ENCODE measurements at regions not wholly inside any gene's neighbourhood (a gene's known extent, or its start where the extent isn't known, plus 50 kb on each side); places are given as distances from the start of the nearest gene placed in this dataset.

- TF ChIP-seq CTCF (conservative IDR thresholded peaks at IDR 0.05; ENCODE audit: low read depth, low read length) (no peak), EZH2 (IDR thresholded peaks at IDR 0.05; ENCODE audit: low read length, unreplicated experiment) (no peak), EZH2phosphoT487 (IDR thresholded peaks at IDR 0.05; ENCODE audit: borderline replicate concordance, low read length) (no peak)
Observed at GRCh38 chr1:177439301-177439700, 268.5 kb downstream of the BRINP2 start.

All from PC-3 (cell line).